SK-N-MC (cell line): ENCODE measurements at regions not wholly inside any gene's neighbourhood (a gene's known extent, or its start where the extent isn't known, plus 50 kb on each side); places are given as distances from the start of the nearest gene placed in this dataset.

Experiments used
- DNase-seq: peaks from one replicate; pipeline ENCODE4 v3.0.0-alpha.2; 2011; ENCODE audit warnings: low read depth, low spot score
- H3K27ac ChIP-seq: fragments of 200-600 bp; sonication (generic); 2 replicates; pipeline ENCODE4 v1.5.1; 2016; ENCODE audit warnings: mixed run types
- H3K36me3 ChIP-seq: fragments of 200-600 bp; sonication (generic); 2 replicates; pipeline ENCODE4 v1.6.1; 2017; ENCODE audit warnings: antibody characterized with exemption, low read length, mixed read lengths; ENCODE audit not compliant: insufficient read depth
- H3K4me3 ChIP-seq: fragments of 200-600 bp; sonication (generic); 2 replicates; pipeline ENCODE4 v1.5.1; 2016
- H3K9ac ChIP-seq: fragments of 200-600 bp; sonication (generic); 2 replicates; pipeline ENCODE4 v1.8.0; 2017; ENCODE audit warnings: mixed run types, mixed read lengths; ENCODE audit not compliant: insufficient read length
- H3K9me3 ChIP-seq: fragments of 200-600 bp; sonication (generic); 2 replicates; pipeline ENCODE4 v1.6.1; 2017; ENCODE audit warnings: low read depth, mild to moderate bottlenecking, antibody characterized with exemption, low read length, moderate library complexity, mixed read lengths
- EZH2 ChIP-seq: fragments of 200-600 bp; sonication (generic); IDR thresholded peaks from one replicate; pipeline ENCODE4 v1.6.1; 2017; ENCODE audit warnings: antibody characterized with exemption
- FOXP2 ChIP-seq: optimal IDR thresholded peaks from 2 replicates; pipeline ENCODE3; 2011; ENCODE audit warnings: mild to moderate bottlenecking, moderate library complexity; ENCODE audit not compliant: insufficient read depth; ENCODE audit errors: extremely low read length, control extremely low read depth
- POLR2AphosphoS5 ChIP-seq: IDR thresholded peaks from 2 replicates; pipeline ENCODE4 v1.6.1; 2012; ENCODE audit warnings: mild to moderate bottlenecking, low read depth, low read length, borderline replicate concordance

DNA sequence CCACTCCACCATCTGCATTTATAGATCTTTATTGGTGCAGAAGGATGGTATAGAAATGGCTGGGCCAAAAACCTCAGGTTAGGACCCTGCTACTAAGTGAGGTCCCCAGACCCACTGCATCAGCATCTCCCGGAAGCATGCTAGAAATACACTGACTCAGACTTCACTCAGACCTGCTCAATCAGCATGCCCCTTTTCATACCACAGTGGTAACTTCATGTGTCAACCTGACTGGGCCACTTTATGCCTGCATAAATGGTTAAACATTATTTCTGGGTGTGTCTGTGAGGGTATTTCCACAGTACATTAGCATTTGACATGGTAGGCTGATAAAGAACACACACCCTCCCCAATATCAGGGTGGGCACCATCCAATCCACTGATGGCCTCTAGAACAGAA is 118.6 kb upstream of the VCX3B start:
- no peaks in the 10 kb centered on the region for H3K9me3 ChIP-seq
- no peak for DNase-seq
- no peak overlapping the region for H3K9ac ChIP-seq
- TF ChIP-seq EZH2 (no peak), POLR2AphosphoS5 (no peak), FOXP2 (no peak)
- no peak overlapping the region for H3K4me3 ChIP-seq
- no peaks in the 10 kb centered on the region for H3K36me3 ChIP-seq
- no peak overlapping the region for H3K27ac ChIP-seq

- H3K27ac ChIP-seq, result no peak overlapping the region
- no peak overlapping the region for H3K9ac ChIP-seq
- no peak overlapping the region for H3K4me3 ChIP-seq
- TF ChIP-seq EZH2 (no peak), POLR2AphosphoS5 (no peak), FOXP2 (no peak)
- no peaks in the 10 kb centered on the region for H3K36me3 ChIP-seq
- no peak for DNase-seq
- no peaks in the 10 kb centered on the region for H3K9me3 ChIP-seq
Measured at GRCh38 chrX:8346892-8347291, 117.7 kb upstream of the VCX3B start.

DNA sequence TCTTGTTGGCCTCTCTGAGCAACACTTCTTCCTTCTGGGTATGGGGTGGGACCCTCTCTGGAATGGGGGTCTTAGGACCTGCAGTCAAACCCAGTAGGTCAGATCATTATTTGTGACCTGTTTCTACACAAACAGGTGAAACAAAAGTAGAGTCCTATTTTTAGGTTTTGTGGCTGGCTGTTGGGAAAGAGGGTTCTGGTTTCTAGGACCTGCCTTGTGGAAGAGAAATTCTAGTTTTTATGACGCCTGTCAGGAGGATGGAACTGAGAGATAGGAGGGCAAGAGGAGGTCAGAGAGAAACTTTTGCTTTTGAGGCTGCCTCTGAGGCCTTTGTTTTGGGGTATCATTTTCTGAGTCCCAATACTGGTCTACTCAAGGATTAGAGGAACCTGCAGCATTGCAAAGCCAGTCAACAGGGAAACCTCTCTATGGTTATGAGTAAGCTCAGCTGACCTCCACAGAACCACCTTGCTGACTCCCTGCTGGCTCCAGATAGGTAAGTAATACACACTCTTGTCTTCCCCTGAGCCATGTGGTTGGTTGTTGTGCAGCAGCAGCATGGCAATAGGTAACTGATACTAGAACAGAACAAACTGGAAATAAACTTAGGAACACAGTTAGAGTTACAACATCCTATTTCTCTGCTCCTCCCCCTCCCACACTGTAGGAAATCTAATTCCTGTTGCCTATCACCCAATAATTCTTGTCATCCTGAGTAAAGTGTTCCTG is 114.7 kb upstream of the VCX3B start:
- no peak overlapping the region for H3K4me3 ChIP-seq
- no peaks in the 10 kb centered on the region for H3K36me3 ChIP-seq
- H3K9me3 ChIP-seq, result no peaks in the 10 kb centered on the region
- no peak overlapping the region for H3K9ac ChIP-seq
- DNase-seq, result no peak
- no peak for TF ChIP-seq POLR2AphosphoS5
- TF ChIP-seq FOXP2, result no peak
- TF ChIP-seq EZH2, result no peak
- H3K27ac ChIP-seq, result no peak overlapping the region

DNA sequence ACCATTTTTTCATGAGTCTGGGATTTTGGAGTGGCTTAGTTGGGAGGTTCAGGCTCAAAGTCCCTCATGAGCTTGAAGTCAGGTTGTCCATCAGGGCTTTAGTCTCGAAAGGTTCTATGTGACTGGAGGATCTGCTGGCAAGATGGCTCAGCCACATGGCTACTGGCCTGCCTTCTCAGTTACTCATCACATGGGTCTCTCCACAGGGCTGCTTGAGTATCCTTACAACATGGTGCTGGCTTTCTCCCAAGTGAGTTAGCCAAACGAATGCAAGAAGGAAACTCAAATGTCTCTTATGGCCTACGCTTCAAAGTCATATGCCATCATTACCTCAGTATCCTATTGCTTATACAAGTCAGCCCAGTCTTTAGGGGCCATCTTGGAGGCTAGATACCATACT is 106.3 kb upstream of the VCX3B start:
- H3K9me3 ChIP-seq, result no peaks in the 10 kb centered on the region
- TF ChIP-seq FOXP2 (no peak), POLR2AphosphoS5 (no peak), EZH2 (no peak)

DNA sequence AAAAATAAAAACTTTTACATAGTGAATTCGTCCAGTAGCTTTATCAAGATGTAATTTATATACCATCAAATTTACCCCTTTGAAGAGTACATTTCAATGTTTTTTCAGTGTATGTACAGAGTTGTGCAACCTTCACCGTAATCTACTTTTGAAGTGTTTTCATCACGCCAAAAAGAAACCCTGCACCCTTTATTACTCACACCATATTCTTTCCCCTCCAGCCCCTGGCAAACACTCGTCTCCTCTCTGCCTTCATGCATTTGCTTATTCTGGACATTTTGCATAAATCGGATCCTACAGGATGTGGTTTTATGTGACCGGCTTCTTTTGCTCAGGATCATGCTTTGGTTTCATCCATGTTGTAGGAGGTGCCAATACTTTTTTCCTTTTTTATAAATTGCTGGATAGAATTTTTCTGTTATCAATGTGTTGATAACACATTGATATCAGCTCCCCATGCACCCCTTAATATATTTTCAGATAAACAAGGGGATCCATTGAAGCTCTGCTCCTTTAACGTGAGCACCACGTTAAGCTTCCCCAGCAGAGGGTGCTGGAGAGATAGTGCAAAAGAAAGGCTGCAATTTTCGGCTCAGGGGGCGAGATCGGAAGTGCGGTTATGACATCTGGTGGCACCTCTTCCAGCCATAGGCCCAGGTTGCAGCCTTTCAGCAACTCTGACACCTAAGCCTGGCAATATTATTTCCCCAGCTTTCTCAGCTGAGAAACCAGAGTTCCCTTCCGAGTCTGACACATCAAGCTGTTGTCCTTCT is 100.1 kb upstream of the VCX3B start:
- H3K9ac ChIP-seq, result no peak overlapping the region
- no peaks in the 10 kb centered on the region for H3K9me3 ChIP-seq
- DNase-seq, result no peak
- no peak overlapping the region for H3K4me3 ChIP-seq
- no peaks in the 10 kb centered on the region for H3K36me3 ChIP-seq
- no peak for TF ChIP-seq POLR2AphosphoS5
- no peak for TF ChIP-seq EZH2
- TF ChIP-seq FOXP2, result no peak
- H3K27ac ChIP-seq, result no peak overlapping the region

More for the DNA sequence above, 106.3 kb upstream of the VCX3B start:
- no peak overlapping the region for H3K9ac ChIP-seq
- DNase-seq, result no peak
- H3K4me3 ChIP-seq, result no peak overlapping the region
- H3K27ac ChIP-seq, result no peak overlapping the region
- no peaks in the 10 kb centered on the region for H3K36me3 ChIP-seq

DNA sequence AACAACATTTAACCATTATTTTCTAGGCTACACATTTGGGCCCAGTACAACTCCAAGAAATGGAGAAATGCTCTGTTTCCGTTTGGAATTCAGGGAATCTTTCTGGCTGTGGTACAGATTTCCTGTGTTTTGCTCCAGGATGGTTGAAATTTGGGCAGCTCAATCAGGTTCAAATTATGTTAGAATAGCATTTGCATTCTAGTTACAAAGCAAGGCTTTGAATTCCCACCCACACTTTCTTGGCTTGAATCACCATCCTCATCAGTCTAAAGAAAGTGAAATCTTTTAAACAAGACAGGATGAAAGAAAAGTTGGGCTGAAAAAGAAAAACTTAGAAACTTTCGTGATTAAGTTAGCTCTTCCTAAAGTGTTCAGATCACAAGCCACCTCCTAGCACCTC is 98.1 kb upstream of the VCX3B start:
- DNase-seq, result no peak
- no peak overlapping the region for H3K27ac ChIP-seq

GRCh38 chrX:8374041-8374825 is 90.4 kb upstream of the VCX3B start:
- H3K9me3 ChIP-seq, result no peaks in the 10 kb centered on the region
- TF ChIP-seq POLR2AphosphoS5 (no peak), FOXP2 (no peak), EZH2 (no peak)
- no peak overlapping the region for H3K27ac ChIP-seq
- H3K9ac ChIP-seq, result no peak overlapping the region
- H3K36me3 ChIP-seq, result no peaks in the 10 kb centered on the region
- H3K4me3 ChIP-seq, result no peak overlapping the region
- no peak for DNase-seq

More for the DNA sequence above, 98.1 kb upstream of the VCX3B start:
- no peak for TF ChIP-seq EZH2
- TF ChIP-seq POLR2AphosphoS5, result no peak
- Histone ChIP-seq H3K9me3 (no peaks in the 10 kb centered on the region), H3K9ac (no peak overlapping the region), H3K36me3 (no peaks in the 10 kb centered on the region), H3K4me3 (no peak overlapping the region)

DNA sequence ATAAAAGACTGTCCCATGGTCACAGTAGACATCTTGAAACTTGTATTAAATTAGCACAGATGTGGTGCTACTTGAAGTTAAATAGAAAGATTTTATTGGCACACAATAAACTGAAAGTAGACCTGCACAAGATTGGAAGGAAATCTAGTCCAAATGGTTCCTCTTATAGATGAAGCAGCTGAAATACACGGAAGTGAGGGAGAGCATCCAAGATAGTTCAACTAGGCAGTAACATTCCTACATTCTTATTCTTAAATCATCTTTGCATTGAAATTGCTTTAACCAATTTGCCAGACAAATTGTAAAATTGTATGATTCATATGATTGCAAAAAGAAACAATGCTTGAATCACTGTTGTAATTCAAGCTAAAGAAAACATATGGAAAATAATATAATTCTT is 87.6 kb upstream of the VCX3B start:
- H3K9ac ChIP-seq, result no peak overlapping the region
- no peak for DNase-seq
- no peak overlapping the region for H3K27ac ChIP-seq
- no peaks in the 10 kb centered on the region for H3K9me3 ChIP-seq
- H3K36me3 ChIP-seq, result no peaks in the 10 kb centered on the region
- H3K4me3 ChIP-seq, result no peak overlapping the region
- no peak for TF ChIP-seq FOXP2
- TF ChIP-seq POLR2AphosphoS5, result no peak
